H9 (cell line): ENCODE measurements at regions not wholly inside any gene's neighbourhood (a gene's known extent, or its start where the extent isn't known, plus 50 kb on each side); places are given as distances from the start of the nearest gene placed in this dataset.

Experiments used
- DNase-seq: peaks from one replicate; pipeline ENCODE4 v3.0.0-alpha.2; 2017
- H2AFZ ChIP-seq: one replicate; pipeline ENCODE4 v1.6.1; 2013; ENCODE audit warnings: mild to moderate bottlenecking, low read length, control low read depth, moderate library complexity
- H2AK5ac ChIP-seq: 2 replicates; pipeline ENCODE4 v1.6.1; 2013; ENCODE audit warnings: low read length, control low read depth, mixed read lengths; ENCODE audit not compliant: insufficient read length
- H2BK120ac ChIP-seq: one replicate; pipeline ENCODE4 v1.6.1; 2013; ENCODE audit warnings: low read depth, mild to moderate bottlenecking, low read length, control low read depth, inconsistent platforms; ENCODE audit not compliant: poor library complexity, severe bottlenecking
- H2BK12ac ChIP-seq: 2 replicates; pipeline ENCODE4 v1.6.1; 2013; ENCODE audit warnings: low read length, control low read depth, mixed read lengths, low read depth; ENCODE audit not compliant: insufficient read length
- H2BK15ac ChIP-seq: 2 replicates; pipeline ENCODE4 v1.6.1; 2013; ENCODE audit warnings: low read depth, low read length, control low read depth
- H2BK20ac ChIP-seq: one replicate; pipeline ENCODE4 v1.6.1; 2013; ENCODE audit warnings: low read depth, mild to moderate bottlenecking, low read length, control low read depth, inconsistent platforms; ENCODE audit not compliant: poor library complexity, severe bottlenecking
- H2BK5ac ChIP-seq: 2 replicates; pipeline ENCODE4 v1.6.1; 2013; ENCODE audit warnings: low read length, control low read depth, mixed read lengths; ENCODE audit not compliant: insufficient read length
- H3K14ac ChIP-seq: 2 replicates; pipeline ENCODE4 v1.6.1; 2013; ENCODE audit warnings: low read length, control low read depth; ENCODE audit not compliant: insufficient read depth
- H3K18ac ChIP-seq: 2 replicates; pipeline ENCODE4 v1.6.1; 2013; ENCODE audit warnings: low read depth, mild to moderate bottlenecking, mixed read lengths, low read length, control low read depth; ENCODE audit not compliant: insufficient read length
- H3K23ac ChIP-seq: 2 replicates; pipeline ENCODE4 v1.6.1; 2013; ENCODE audit warnings: low read length, control low read depth, mixed read lengths, low read depth; ENCODE audit not compliant: insufficient read length
- H3K23me2 ChIP-seq: 2 replicates; pipeline ENCODE4 v1.6.1; 2013; ENCODE audit warnings: low read depth, mild to moderate bottlenecking, mixed read lengths, low read length, control low read depth; ENCODE audit not compliant: insufficient read length, poor library complexity, severe bottlenecking
- H3K27ac ChIP-seq: 2 replicates; pipeline ENCODE4 v1.5.1; 2013; ENCODE audit warnings: low read length, control low read depth, mixed read lengths, low read depth; ENCODE audit not compliant: insufficient read length
- H3K27me3 ChIP-seq: 2 replicates; pipeline ENCODE4 v1.6.1; 2013; ENCODE audit warnings: low read length, control low read depth, inconsistent platforms; ENCODE audit not compliant: insufficient read depth
- H3K4ac ChIP-seq: 2 replicates; pipeline ENCODE4 v1.6.1; 2013; ENCODE audit warnings: low read depth, mild to moderate bottlenecking, control low read depth, inconsistent platforms, low read length, moderate library complexity
- H3K4me1 ChIP-seq: 2 replicates; pipeline ENCODE4 v1.6.1; 2013; ENCODE audit warnings: low read length, control low read depth, inconsistent platforms; ENCODE audit not compliant: insufficient read depth
- H3K4me2 ChIP-seq: 2 replicates; pipeline ENCODE4 v1.6.1; 2013; ENCODE audit warnings: low read length, control low read depth, mixed read lengths; ENCODE audit not compliant: insufficient read length, insufficient read depth
- H3K56ac ChIP-seq: 2 replicates; pipeline ENCODE4 v1.6.1; 2013; ENCODE audit warnings: low read depth, mild to moderate bottlenecking, mixed read lengths, low read length, control low read depth; ENCODE audit not compliant: insufficient read length
- H3K79me1 ChIP-seq: 2 replicates; pipeline ENCODE4 v1.6.1; 2013; ENCODE audit warnings: low read depth, mild to moderate bottlenecking, moderate library complexity, low read length, control low read depth, inconsistent platforms; ENCODE audit not compliant: insufficient read depth, poor library complexity, severe bottlenecking
- H3K79me2 ChIP-seq: 2 replicates; pipeline ENCODE4 v1.6.1; 2013; ENCODE audit warnings: low read length, control low read depth, inconsistent platforms; ENCODE audit not compliant: insufficient read depth
- H3K9ac ChIP-seq: 2 replicates; pipeline ENCODE4 v1.6.1; 2013; ENCODE audit warnings: low read length, control low read depth, mixed read lengths; ENCODE audit not compliant: insufficient read length; ENCODE audit errors: extremely low read depth
- H3K9me3 ChIP-seq: one replicate; pipeline ENCODE4 v1.6.1; 2013; ENCODE audit warnings: low read depth, low read length, inconsistent platforms; ENCODE audit not compliant: control insufficient read depth
- H3T11ph ChIP-seq: one replicate; pipeline ENCODE4 v1.6.1; 2013; ENCODE audit warnings: mild to moderate bottlenecking, low read length, control low read depth, inconsistent platforms
- H4K20me1 ChIP-seq: one replicate; pipeline ENCODE4 v1.6.1; 2013; ENCODE audit not compliant: control insufficient read depth, insufficient read length, insufficient read depth
- H4K5ac ChIP-seq: 2 replicates; pipeline ENCODE4 v1.6.1; 2013; ENCODE audit warnings: low read depth, mild to moderate bottlenecking, mixed read lengths, low read length, control low read depth; ENCODE audit not compliant: insufficient read length
- H4K8ac ChIP-seq: replicated peaks from 2 replicates; pipeline ENCODE4 v1.6.1; 2013; ENCODE audit warnings: low read length, control low read depth, mixed read lengths, low read depth; ENCODE audit not compliant: insufficient read length
- H4K91ac ChIP-seq: 2 replicates; pipeline ENCODE4 v1.6.1; 2013; ENCODE audit warnings: low read depth, mild to moderate bottlenecking, moderate library complexity, mixed read lengths, low read length, control low read depth; ENCODE audit not compliant: insufficient read length
- H3K27ac Mint-ChIP-seq, 3 experiments: 2 replicates in 2 of 3; 3 replicates in 1 of 3; pipeline ENCODE4 v1.8.0; 2020 to 2021; ENCODE audit warnings: mixed read lengths in 3 of 3, mild to moderate bottlenecking in 1 of 3, moderate library complexity in 1 of 3
- H3K27me3 Mint-ChIP-seq: 2 replicates; pipeline ENCODE4 v1.8.0; 2021; ENCODE audit warnings: low read depth, mild to moderate bottlenecking, moderate library complexity, mixed read lengths
- H3K36me3 Mint-ChIP-seq, 3 experiments: 2 replicates in 2 of 3; 3 replicates in 1 of 3; pipeline ENCODE4 v1.8.0; 2020 to 2021; ENCODE audit warnings: low read depth in 3 of 3, mixed read lengths in 3 of 3; ENCODE audit not compliant: insufficient read depth in 1 of 3
- H3K4me1 Mint-ChIP-seq, 2 experiments: 2 replicates each; pipeline ENCODE4 v1.8.0; 2020; ENCODE audit warnings: mixed read lengths in 2 of 2
- H3K4me3 Mint-ChIP-seq, 2 experiments: 2 replicates in 1 of 2; 3 replicates in 1 of 2; pipeline ENCODE4 v1.8.0; 2020 to 2021; ENCODE audit warnings: mild to moderate bottlenecking in 2 of 2, mixed read lengths in 2 of 2, moderate library complexity in 1 of 2
- H3K9me3 Mint-ChIP-seq, 2 experiments: 2 replicates in 1 of 2; 3 replicates in 1 of 2; pipeline ENCODE4 v1.8.0; 2020; ENCODE audit warnings: mild to moderate bottlenecking in 2 of 2, mixed read lengths in 2 of 2, moderate library complexity in 1 of 2
- WGBS: extraction: QIAGEN DNeasy Blood & Tissue Kit; methylation state at CpG from one replicate; pipeline ENCODE4 v1.1.7; 2013; ENCODE audit warnings: missing lambda C conversion rate, low lambda C conversion rate, mixed read lengths; ENCODE audit not compliant: insufficient read length; ENCODE audit errors: extremely low coverage; 5-methylcytosine and 5-hydroxymethylcytosine counted together
- TF ChIP-seq, protein P1 (sequence below): fragments of 200-600 bp; sonication (generic); conservative IDR thresholded peaks from 3 replicates; pipeline ENCODE4 v1.8.0; 2021; ENCODE audit warnings: antibody characterized with exemption, mild to moderate bottlenecking

DNA sequence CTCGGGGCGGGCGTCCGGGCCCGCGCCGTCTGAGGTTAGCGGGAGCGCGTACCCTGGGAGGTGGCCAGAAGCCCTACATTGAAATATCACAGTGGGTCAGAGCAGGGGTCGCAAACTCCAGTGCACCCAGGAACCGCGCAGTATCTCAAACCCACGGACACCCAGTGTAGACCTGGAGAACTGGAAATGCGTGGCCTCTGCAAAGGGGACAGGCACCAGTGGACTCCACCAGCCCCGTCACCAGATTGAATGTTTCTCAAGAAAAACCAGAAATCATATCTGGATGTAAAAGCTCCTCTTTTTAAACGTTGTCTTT lies 117.6 kb upstream of the SMIM23 start:
- Histone ChIP-seq H2BK12ac (no peak overlapping the region), H3K9me3 (no peaks in the 10 kb centered on the region), H2BK20ac (no peak overlapping the region), H2BK120ac (no peak overlapping the region), H4K5ac (no peak overlapping the region), H2AFZ (no peak overlapping the region), H3K23me2 (no peaks in the 10 kb centered on the region), H3T11ph (no peak overlapping the region), H3K4ac (no peak overlapping the region), H3K4me2 (no peak overlapping the region), H3K56ac (no peak overlapping the region), H3K4me1 (no peaks in the 10 kb centered on the region), H3K27ac (no peak overlapping the region), H4K8ac (no peak overlapping the region), H2BK15ac (no peak overlapping the region; the same call in 1 of the 2 replicates), H3K27me3 (no peaks in the 10 kb centered on the region), H2BK5ac (no peak overlapping the region), H3K14ac (peak overlapping the region; percentile 70; the same call in 1 of the 2 replicates), H3K79me2 (no peaks in the 10 kb centered on the region), H3K23ac (no peak overlapping the region), H3K18ac (peak overlapping the region; percentile 81), H4K91ac (no peak overlapping the region), H3K9ac (no peak overlapping the region), H2AK5ac (no peak overlapping the region), H4K20me1 (no peaks in the 10 kb centered on the region), H3K79me1 (no peaks in the 10 kb centered on the region)
- Mint-ChIP-seq H3K27ac (no peak overlapping the region), H3K4me1 (peaks cover 15 to 18% of the 10 kb centered on the region in 2 experiments), H3K36me3 (no peaks in the 10 kb centered on the region), H3K4me3 (no peak overlapping the region), H3K9me3 (no peaks in the 10 kb centered on the region), H3K27me3 (peaks cover 6% of the 10 kb centered on the region; the same call in 1 of the 2 replicates)
- DNase-seq, result no peak
- no CpG with 5 or more reads among the region's 17 CpGs for WGBS
- TF ChIP-seq, protein P1, sequence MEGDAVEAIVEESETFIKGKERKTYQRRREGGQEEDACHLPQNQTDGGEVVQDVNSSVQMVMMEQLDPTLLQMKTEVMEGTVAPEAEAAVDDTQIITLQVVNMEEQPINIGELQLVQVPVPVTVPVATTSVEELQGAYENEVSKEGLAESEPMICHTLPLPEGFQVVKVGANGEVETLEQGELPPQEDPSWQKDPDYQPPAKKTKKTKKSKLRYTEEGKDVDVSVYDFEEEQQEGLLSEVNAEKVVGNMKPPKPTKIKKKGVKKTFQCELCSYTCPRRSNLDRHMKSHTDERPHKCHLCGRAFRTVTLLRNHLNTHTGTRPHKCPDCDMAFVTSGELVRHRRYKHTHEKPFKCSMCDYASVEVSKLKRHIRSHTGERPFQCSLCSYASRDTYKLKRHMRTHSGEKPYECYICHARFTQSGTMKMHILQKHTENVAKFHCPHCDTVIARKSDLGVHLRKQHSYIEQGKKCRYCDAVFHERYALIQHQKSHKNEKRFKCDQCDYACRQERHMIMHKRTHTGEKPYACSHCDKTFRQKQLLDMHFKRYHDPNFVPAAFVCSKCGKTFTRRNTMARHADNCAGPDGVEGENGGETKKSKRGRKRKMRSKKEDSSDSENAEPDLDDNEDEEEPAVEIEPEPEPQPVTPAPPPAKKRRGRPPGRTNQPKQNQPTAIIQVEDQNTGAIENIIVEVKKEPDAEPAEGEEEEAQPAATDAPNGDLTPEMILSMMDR, result no peak
